DOHH2 (cell line): ENCODE measurements at regions not wholly inside any gene's neighbourhood (a gene's known extent, or its start where the extent isn't known, plus 50 kb on each side); places are given as distances from the start of the nearest gene placed in this dataset.
"Not testable (repeated sequence)": the region's sequence is repeated elsewhere in the genome, so short reads cannot be mapped to it uniquely, and the experiment has no call there.

Source experiments
- H3F3A ChIP-seq: fragments of 200-600 bp; sonication (generic), shearing (Covaris generic); 2 replicates; pipeline ENCODE4 v1.6.0; 2016; ENCODE audit warnings: antibody characterized with exemption, mild to moderate bottlenecking; ENCODE audit not compliant: control insufficient read depth, insufficient read depth
- H3K27ac ChIP-seq: fragments of 200-600 bp; sonication (generic); 2 replicates; pipeline ENCODE4 v1.5.1; 2014; ENCODE audit warnings: low read depth, mild to moderate bottlenecking, low read length, moderate library complexity
- H3K27me3 ChIP-seq: fragments of 200-600 bp; sonication (generic); 2 replicates; pipeline ENCODE4 v1.6.1; 2014; ENCODE audit warnings: mild to moderate bottlenecking, low read length, mixed read lengths; ENCODE audit not compliant: control insufficient read depth
- H3K36me3 ChIP-seq: fragments of 200-600 bp; sonication (generic); 2 replicates; pipeline ENCODE4 v1.6.1; 2014; ENCODE audit warnings: mild to moderate bottlenecking, low read length, moderate library complexity, mixed read lengths; ENCODE audit not compliant: control insufficient read depth
- H3K4me1 ChIP-seq: fragments of 200-600 bp; sonication (generic); 2 replicates; pipeline ENCODE4 v1.6.1; 2014; ENCODE audit warnings: mild to moderate bottlenecking, low read length, mixed read lengths; ENCODE audit not compliant: control insufficient read depth
- H3K4me2 ChIP-seq: fragments of 200-600 bp; sonication (generic); 2 replicates; pipeline ENCODE4 v1.6.0; 2014; ENCODE audit warnings: mild to moderate bottlenecking, low read length, moderate library complexity
- H3K4me3 ChIP-seq: fragments of 200-600 bp; sonication (generic); 2 replicates; pipeline ENCODE4 v1.5.1; 2014; ENCODE audit warnings: mild to moderate bottlenecking, low read length, mixed read lengths
- H3K79me2 ChIP-seq: fragments of 200-600 bp; sonication (generic); 2 replicates; pipeline ENCODE4 v1.6.1; 2014; ENCODE audit warnings: mild to moderate bottlenecking, low read length, mixed read lengths; ENCODE audit not compliant: control insufficient read depth
- H3K9me2 ChIP-seq: fragments of 200-600 bp; sonication (generic); replicated peaks from 2 replicates; pipeline ENCODE4 v1.6.1; 2014; ENCODE audit warnings: mild to moderate bottlenecking, low read length, mixed read lengths; ENCODE audit not compliant: control insufficient read depth
- H3K9me3 ChIP-seq: fragments of 200-600 bp; sonication (generic); 2 replicates; pipeline ENCODE4 v1.6.1; 2014; ENCODE audit warnings: antibody characterized with exemption, low read length, mixed read lengths; ENCODE audit not compliant: control insufficient read depth, insufficient read depth
- H4K20me1 ChIP-seq: fragments of 200-600 bp; sonication (generic); 2 replicates; pipeline ENCODE4 v1.6.0; 2014; ENCODE audit warnings: low read depth, mild to moderate bottlenecking, antibody characterized with exemption, low read length, moderate library complexity; ENCODE audit not compliant: control insufficient read depth, insufficient read depth
- EZH2phosphoT487 ChIP-seq: fragments of 200-600 bp; sonication (generic); IDR thresholded peaks from 2 replicates; pipeline ENCODE4 v1.6.1; 2017; ENCODE audit warnings: borderline replicate concordance, mild to moderate bottlenecking, antibody characterized with exemption, low read length, moderate library complexity, mixed read lengths
- TF ChIP-seq, protein P1 (sequence below): fragments of 200-600 bp; sonication (generic); IDR thresholded peaks from one replicate; pipeline ENCODE4 v1.5.1; 2014; ENCODE audit warnings: antibody characterized with exemption, mild to moderate bottlenecking, low read depth, low read length; ENCODE audit not compliant: poor library complexity, severe bottlenecking

DNA sequence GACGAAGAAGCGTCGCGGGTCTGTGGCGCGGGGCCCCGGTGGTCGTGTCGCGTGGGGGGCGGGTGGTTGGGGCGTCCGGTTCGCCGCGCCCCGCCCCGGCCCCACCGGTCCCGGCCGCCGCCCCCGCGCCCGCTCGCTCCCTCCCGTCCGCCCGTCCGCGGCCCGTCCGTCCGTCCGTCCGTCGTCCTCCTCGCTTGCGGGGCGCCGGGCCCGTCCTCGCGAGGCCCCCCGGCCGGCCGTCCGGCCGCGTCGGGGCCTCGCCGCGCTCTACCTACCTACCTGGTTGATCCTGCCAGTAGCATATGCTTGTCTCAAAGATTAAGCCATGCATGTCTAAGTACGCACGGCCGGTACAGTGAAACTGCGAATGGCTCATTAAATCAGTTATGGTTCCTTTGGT is 1533.5 kb upstream of the TPTE start:
- H3K4me2 ChIP-seq, H3K4me1 ChIP-seq, H3K36me3 ChIP-seq, H3F3A ChIP-seq, H3K27ac ChIP-seq, H3K9me2 ChIP-seq, H3K27me3 ChIP-seq, H4K20me1 ChIP-seq, H3K4me3 ChIP-seq, H3K79me2 ChIP-seq: not testable (repeated sequence)
- H3K9me3 ChIP-seq = peaks cover 44% of the 10 kb centered on the region

DNA sequence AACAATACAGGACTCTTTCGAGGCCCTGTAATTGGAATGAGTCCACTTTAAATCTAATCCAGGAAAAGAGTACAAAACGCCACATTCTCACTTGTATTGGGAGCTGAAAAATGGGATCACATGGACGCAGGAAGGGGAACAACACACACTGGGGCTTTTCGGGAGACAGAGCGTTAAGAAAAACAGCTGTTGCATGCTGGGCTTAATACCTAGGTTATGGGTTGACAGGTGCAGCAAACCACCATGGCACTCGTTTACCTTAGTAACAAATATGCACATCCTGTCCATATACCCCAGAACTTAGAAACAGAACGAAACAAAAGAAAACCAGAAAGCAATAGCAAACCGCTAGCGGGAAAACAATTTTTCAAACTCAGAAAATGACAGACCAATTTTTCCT is 1532.7 kb upstream of the TPTE start:
- H3K9me3 ChIP-seq = peaks cover 52% of the 10 kb centered on the region
- H3K4me3 ChIP-seq = no peak overlapping the region
- H3F3A ChIP-seq = no peaks in the 10 kb centered on the region
- no peaks in the 10 kb centered on the region for H3K9me2 ChIP-seq
- no peaks in the 10 kb centered on the region for H3K4me1 ChIP-seq
- no peak overlapping the region for H3K4me2 ChIP-seq
- no peak for TF ChIP-seq EZH2phosphoT487
- TF ChIP-seq, protein P1, sequence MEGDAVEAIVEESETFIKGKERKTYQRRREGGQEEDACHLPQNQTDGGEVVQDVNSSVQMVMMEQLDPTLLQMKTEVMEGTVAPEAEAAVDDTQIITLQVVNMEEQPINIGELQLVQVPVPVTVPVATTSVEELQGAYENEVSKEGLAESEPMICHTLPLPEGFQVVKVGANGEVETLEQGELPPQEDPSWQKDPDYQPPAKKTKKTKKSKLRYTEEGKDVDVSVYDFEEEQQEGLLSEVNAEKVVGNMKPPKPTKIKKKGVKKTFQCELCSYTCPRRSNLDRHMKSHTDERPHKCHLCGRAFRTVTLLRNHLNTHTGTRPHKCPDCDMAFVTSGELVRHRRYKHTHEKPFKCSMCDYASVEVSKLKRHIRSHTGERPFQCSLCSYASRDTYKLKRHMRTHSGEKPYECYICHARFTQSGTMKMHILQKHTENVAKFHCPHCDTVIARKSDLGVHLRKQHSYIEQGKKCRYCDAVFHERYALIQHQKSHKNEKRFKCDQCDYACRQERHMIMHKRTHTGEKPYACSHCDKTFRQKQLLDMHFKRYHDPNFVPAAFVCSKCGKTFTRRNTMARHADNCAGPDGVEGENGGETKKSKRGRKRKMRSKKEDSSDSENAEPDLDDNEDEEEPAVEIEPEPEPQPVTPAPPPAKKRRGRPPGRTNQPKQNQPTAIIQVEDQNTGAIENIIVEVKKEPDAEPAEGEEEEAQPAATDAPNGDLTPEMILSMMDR = no peak
- no peaks in the 10 kb centered on the region for H3K79me2 ChIP-seq
- no peaks in the 10 kb centered on the region for H3K36me3 ChIP-seq
- no peaks in the 10 kb centered on the region for H4K20me1 ChIP-seq
- no peaks in the 10 kb centered on the region for H3K27me3 ChIP-seq
- no peak overlapping the region for H3K27ac ChIP-seq

DNA sequence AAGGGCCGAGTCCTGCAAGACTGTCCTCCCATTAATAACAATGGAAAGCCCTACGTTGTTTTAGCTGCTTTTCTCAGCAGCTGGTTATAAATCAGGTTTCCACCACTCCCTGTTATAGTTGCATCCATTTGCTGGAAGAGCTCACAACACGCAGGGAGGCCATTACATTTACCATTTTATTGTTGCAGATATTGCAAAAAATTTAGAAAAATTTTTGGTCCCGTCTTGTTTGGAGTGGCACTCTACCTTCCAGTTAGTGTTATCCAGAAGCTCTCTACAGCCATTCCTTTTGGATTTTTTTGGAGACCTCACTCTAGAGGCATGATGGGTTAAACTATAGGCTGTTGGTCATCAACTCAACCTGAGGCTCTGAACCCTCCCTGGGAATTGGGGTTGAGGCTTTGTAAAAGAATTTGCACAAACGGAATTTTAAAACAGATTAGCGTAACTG is 1532.1 kb upstream of the TPTE start:
- H3K36me3 ChIP-seq = no peaks in the 10 kb centered on the region
- H3K9me3 ChIP-seq = peaks cover 58% of the 10 kb centered on the region
- no peak overlapping the region for H3K4me2 ChIP-seq
- H3K27me3 ChIP-seq = no peaks in the 10 kb centered on the region
- H3K4me1 ChIP-seq = no peaks in the 10 kb centered on the region
- no peak overlapping the region for H3K27ac ChIP-seq
- no peaks in the 10 kb centered on the region for H3F3A ChIP-seq
- no peak overlapping the region for H3K4me3 ChIP-seq
- no peaks in the 10 kb centered on the region for H3K79me2 ChIP-seq
- H3K9me2 ChIP-seq = no peaks in the 10 kb centered on the region
- TF ChIP-seq, protein P1 = no peak
- TF ChIP-seq EZH2phosphoT487 = no peak
- no peaks in the 10 kb centered on the region for H4K20me1 ChIP-seq

DNA sequence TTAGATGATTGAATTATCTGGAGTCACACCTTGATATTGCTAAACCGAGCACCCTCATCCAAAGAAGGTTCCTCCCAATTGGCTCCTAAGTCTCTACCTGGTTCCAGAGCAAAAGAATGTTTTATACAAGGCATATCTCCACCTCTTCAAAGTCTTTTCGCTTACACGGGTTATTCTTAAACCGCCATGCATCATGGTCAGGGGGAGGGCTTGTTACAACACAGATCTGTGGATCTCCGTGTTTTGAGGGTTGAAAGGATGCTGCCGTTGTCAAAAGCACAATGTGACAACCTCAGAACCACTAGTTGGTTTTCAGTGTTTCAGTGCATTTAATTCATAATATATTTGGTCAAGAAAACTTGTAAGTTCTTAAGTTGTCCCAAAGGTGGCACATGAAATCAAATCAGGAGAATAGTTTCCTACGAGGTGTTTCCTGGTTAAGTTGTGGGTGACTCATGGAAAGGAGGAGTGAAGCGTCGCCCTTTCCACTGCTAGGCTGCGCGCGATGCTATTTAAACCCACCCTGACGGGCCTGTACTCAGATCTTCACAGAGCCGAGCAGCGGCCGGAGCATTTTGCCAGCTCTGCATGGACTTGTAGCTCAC is 1531.6 kb upstream of the TPTE start:
- no peak for TF ChIP-seq EZH2phosphoT487
- TF ChIP-seq, protein P1 = no peak
- Histone ChIP-seq H3K36me3 (no peaks in the 10 kb centered on the region), H3F3A (no peaks in the 10 kb centered on the region), H3K4me3 (no peak overlapping the region), H3K79me2 (no peaks in the 10 kb centered on the region), H3K9me3 (peaks cover 61% of the 10 kb centered on the region), H4K20me1 (no peaks in the 10 kb centered on the region), H3K27me3 (no peaks in the 10 kb centered on the region), H3K27ac (no peak overlapping the region), H3K4me1 (no peaks in the 10 kb centered on the region), H3K9me2 (no peaks in the 10 kb centered on the region), H3K4me2 (no peak overlapping the region)
